NCI-H2227 (cell line): ENCODE measurements at regions not wholly inside any gene's neighbourhood (a gene's known extent, or its start where the extent isn't known, plus 50 kb on each side); places are given as distances from the start of the nearest gene placed in this dataset.
A peak's percentile ranks its signal among the peaks of the same experiment; 100 is the strongest.
"Not testable (repeated sequence)": the region's sequence is repeated elsewhere in the genome, so short reads cannot be mapped to it uniquely, and the experiment has no call there.

Source experiments
- DNase-seq: peaks from one replicate; lab custom pipeline; 2025; ENCODE audit not compliant: unreplicated experiment; lab: John Stamatoyannopoulos, UW

GRCh38 chrX:4588893-4589292 is 875.4 kb upstream of the PRKX start:
- DNase-seq = no peak

DNA sequence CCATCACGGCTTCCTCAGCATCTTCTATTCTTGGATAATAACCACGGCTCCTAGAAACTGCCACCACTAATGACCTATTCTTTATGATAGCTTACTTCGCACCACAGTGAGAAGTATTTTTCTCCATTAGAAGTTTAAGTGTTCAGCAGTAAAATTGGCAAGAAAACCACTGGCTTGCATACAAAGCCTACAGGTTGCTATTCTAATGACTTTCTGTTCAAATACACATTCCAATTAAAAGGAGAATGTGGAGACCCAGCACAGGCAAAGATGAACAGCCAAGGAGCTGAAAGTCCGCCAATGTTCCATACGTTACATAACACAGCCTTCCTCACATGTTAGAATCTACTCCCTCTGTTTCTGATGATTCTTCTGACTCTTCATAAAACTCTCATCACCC is 875.0 kb upstream of the PRKX start:
- no peak for DNase-seq

DNA sequence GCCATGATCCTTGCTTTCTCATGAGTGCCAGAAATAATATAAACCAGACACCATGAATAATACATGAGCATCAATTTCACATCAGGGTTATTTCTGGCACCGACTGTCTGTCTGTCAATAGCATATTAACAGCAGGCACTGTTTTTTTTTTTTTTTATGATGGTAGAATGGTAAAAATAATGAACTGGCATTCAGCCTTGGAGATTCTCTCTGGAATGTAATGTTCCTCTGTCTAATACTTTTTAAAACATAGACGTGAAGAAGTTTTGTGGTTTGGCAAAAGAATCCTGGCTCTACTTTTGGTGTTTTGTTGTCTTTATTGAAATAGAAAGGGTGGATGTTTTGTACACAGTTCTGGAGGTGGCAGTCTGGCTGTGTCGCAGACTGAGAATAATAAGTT is 874.6 kb upstream of the PRKX start:
- no peak for DNase-seq

DNA sequence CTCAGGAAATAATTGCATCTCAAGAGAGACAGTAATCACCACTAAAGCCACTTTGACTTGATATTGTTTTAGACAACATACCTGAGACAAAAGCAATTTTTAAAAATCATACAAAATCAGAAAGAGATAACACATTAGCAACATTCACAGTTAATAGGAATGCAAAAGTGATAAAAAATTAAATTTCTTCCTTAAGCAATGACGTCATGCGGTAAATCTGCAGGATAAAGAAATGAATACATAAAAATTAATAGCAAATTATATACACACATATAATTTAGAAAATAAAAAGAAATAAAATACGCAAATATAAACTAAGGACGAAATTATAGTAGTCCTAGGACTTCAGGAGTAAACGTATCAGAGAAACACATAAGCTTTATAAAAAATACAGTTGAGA is 866.5 kb upstream of the PRKX start:
- DNase-seq = no peak

- no peak for DNase-seq
Observed at GRCh38 chrX:4579480-4579879, 866.0 kb upstream of the PRKX start.

GRCh38 chrX:4572691-4573090 is 859.2 kb upstream of the PRKX start:
- DNase-seq = no peak

GRCh38 chrX:4570151-4570550 is 856.7 kb upstream of the PRKX start:
- no peak for DNase-seq

- DNase-seq = no peak
Observed at GRCh38 chrX:4560192-4560591, 846.7 kb upstream of the PRKX start.

GRCh38 chrX:4550018-4550417 is 836.6 kb upstream of the PRKX start:
- DNase-seq = no peak

- peak; percentile 28 for DNase-seq
Observed at GRCh38 chrX:4547213-4547836, 833.9 kb upstream of the PRKX start.

DNA sequence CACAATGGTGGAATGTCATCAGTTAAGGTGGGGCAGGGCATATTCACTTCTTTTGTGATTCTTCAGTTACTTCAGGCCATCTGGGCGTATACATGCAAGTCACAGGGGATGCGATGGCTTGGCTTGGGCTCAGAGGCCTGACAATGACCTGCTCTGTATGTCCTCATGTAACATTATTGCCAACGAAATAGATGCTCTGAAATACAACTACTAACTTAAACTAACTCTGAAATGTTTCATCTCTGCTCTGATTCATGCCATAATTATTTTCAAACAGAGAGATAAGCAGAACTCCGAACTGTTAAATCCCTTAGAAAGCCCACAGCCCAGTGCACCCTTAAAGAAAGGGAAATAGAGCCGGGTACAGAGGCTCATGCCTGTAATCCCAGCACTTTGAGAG is 832.7 kb upstream of the PRKX start:
- not testable (repeated sequence) for DNase-seq

DNA sequence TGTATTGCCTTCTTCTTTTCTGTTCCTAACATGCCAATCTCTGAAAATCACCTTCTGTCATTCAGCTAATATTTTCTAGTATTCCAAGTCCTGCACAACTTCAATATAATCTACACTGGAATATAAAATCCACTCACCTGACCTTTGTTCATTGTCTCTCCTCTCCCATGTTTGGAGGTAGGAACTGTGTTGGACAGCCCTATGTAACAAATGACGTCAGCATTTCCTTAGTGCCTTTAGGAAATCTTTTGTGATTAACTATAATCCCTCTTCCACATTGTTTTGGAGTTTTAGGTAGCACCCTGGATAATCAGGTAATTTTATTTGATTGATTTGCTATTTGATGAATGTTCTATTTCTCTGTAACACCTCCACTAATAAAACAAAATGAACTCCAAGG is 814.8 kb upstream of the PRKX start:
- DNase-seq = no peak

DNA sequence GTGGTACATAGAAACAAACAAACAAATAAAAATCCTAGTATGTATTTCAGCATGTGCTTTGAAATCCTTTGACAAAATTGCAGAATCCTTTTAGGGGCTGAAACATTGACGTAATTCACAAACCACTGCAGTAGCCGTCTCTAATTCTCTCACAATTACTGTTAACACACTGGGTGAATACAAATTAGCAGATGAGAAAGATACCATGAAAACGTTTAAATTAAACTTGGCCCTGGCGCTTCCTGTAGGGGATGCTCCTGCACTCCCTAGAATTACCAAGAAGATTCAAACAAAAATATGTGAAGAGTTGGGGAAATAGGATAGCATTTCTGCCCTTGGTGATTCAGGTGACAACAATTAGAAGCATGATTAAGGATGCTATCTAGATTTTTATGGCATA is 772.5 kb upstream of the PRKX start:
- DNase-seq = no peak

DNA sequence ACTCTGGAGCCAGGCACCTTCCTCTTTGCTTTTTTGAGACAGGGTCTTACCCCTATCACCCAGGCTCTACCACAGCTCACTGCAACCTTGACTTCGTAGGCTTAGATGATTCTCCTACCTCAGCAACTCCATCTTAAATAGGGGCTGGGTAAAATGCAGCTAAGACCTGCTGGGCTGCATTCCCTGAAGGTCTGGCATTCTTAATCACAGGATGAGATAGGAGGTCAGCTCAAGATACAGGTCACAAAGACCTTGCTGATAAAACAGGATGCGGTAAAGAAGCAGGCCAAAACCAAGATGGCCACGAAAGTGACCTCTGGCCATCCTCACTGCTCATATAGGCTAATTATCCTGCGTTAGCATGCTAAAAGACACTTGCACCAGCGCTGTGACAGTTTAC is 770.8 kb upstream of the PRKX start:
- no peak for DNase-seq

GRCh38 chrX:4451591-4451990 is 738.1 kb upstream of the PRKX start:
- no peak for DNase-seq

- no peak for DNase-seq
Observed at GRCh38 chrX:4450177-4450576, 736.7 kb upstream of the PRKX start.

DNA sequence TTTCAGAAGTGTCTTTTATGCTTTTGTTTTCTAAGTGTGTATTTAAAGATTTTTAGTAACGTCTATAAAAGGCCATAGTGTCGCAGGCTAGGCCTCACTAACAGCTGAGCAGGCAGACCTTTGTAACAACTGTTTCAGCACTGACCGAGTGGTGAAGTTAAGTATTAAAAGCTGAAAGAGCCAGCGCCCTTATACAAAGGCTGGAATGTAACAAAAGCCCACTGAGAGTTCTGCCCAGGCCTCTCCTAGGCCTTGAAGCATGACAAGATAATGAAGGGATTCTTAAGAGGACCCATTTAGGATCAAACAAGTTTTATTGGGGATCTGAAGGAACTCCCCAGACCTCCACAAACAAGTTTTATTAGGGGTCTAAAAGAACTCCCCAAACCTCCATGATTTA is 722.5 kb upstream of the PRKX start:
- DNase-seq = no peak

DNA sequence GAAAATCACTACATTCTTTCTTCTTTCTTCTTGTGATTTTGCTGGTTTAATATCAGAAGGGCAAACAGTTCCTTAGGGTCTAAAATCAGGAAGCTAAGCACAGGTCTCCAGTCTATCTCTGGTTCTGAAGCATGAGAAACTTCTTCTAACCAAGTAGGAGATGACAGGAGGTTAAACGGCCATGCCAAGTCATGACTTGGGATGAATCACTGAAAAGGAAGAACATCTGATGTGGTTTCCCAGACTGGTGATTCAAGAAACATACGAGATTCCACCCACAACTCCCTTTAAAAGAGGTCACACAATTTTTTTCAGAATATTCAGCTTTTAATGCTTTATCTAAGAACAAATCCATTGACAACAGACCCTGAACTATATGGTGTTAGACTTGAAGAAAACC is 684.0 kb upstream of the PRKX start:
- DNase-seq = no peak

DNA sequence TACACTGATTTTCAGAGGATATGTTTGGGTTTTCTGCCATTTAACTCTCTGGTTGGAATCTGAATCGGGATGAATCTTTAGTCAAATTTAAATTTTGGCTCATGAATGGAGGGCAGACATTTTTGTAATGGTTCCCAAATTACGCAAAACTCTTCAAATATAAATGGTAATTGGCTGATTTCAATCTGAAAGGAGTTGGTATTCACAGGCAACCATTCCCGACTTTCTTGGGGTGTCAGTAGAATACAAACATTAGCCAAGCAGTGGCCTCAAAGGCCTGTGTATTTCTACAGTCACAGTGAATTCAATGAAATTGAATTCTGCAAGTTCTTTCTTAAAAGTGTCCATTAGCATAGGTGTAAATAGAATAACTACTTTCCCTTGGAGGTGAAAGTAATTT is 668.8 kb upstream of the PRKX start:
- DNase-seq = no peak

- DNase-seq = no peak
Observed at GRCh38 chrX:4380710-4381109, 667.3 kb upstream of the PRKX start.

DNA sequence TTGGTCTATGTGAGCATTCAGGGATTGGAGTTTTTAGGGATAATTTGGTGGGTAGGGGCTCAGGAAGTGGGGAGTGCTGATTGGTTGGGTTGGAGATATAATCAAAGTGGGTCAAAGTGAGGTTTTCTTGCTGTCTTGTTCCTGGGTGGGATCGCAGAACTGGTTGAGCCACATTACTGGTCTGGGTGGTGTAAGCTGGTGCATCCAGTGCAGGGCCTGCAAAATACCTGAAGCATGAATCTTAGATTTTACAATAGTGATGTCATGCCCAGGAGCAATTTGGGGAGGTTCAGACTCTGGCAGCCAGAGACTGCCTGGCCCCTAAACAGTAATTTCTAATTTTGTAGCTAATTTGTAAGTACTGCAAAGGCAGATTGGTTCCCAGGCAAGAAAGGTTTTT is 665.6 kb upstream of the PRKX start:
- DNase-seq = no peak

- DNase-seq = no peak
Observed at GRCh38 chrX:4373791-4374190, 660.3 kb upstream of the PRKX start.

GRCh38 chrX:4358577-4358976 is 645.1 kb upstream of the PRKX start:
- no peak for DNase-seq

DNA sequence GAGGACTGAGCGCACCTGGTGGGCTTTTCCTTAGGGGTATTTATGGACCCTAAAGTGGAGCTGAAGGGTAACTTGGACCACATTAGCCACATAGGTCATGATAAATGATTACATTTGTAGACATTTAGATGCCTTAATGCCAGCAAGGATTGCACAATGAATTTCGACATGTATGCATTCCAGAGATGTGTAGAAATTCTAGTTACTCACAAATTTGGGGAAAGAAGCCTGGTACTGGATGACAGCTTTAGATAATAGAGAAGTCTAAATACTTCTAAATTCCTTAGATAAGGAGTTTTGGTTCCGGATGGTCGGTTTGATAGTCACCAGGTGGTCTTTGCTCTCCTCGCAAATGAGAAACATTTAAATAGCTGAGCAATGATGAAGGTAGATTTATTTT is 609.5 kb upstream of the PRKX start:
- no peak for DNase-seq
